Keratinocyte (primary cell): ENCODE measurements at regions not wholly inside any gene's neighbourhood (a gene's known extent, or its start where the extent isn't known, plus 50 kb on each side); places are given as distances from the start of the nearest gene placed in this dataset.

Experiments used
- CTCF ChIP-seq, 3 experiments: IDR thresholded peaks in 1 of 3; conservative IDR thresholded peaks in 1 of 3; optimal IDR thresholded peaks in 1 of 3; 2 replicates in 2 of 3; 3 replicates in 1 of 3; pipeline versions ENCODE3 to v1.5.1; 2011; ENCODE audit warnings: low read length in 3 of 3, mild to moderate bottlenecking in 3 of 3, moderate library complexity in 2 of 3, control low read depth in 1 of 3, inconsistent platforms in 1 of 3; ENCODE audit not compliant: insufficient read depth in 2 of 3; ENCODE audit errors: extremely low read depth in 1 of 3
- EZH2 ChIP-seq: IDR thresholded peaks from one replicate; pipeline ENCODE4 v1.6.1; 2012; ENCODE audit warnings: inconsistent platforms, mild to moderate bottlenecking, low read length, moderate library complexity

- TF ChIP-seq EZH2 (no peak), CTCF (optimal IDR thresholded peaks at IDR 0.05 in 1 of 3, IDR thresholded peaks at IDR 0.05 in 1 of 3, conservative IDR thresholded peaks at IDR 0.05 in 1 of 3; ENCODE audit: extremely low read depth in 1 of 3, insufficient read depth in 2 of 3, low read length in 3 of 3) (no peak)
Measured at GRCh38 chr1:81259625-81260411, 540.9 kb upstream of the ADGRL2 start.
